A549 (cell line): ENCODE measurements at regions not wholly inside any gene's neighbourhood (a gene's known extent, or its start where the extent isn't known, plus 50 kb on each side); places are given as distances from the start of the nearest gene placed in this dataset.

Experiments
- ATAC-seq, 2 experiments: fragments of 200-7000 bp in 1 of 2; fragments of >200 bp in 1 of 2; cut with Nextera tagmentation in 1 of 2; cut with Tn5 transposase in 1 of 2; 3 replicates each; pipeline versions ENCODE4 v1.8.0 to v1.9.1; 2018 to 2020; ENCODE audit warnings: mild to moderate bottlenecking in 1 of 2, moderate library complexity in 1 of 2
- CTCF ChIA-PET: fragments of 300-600 bp; sonication (Branson Sonifier 250); formaldehyde crosslinking; extraction: SDS; loops from one replicate; lab custom pipeline; 2021; ENCODE audit warnings: antibody characterized with exemption, inconsistent platforms; lab: Yijun Ruan, JAX
- POLR2A ChIA-PET: fragments of 350-600 bp; formaldehyde crosslinking; extraction: SDS; loops from one replicate; lab custom pipeline; 2021; ENCODE audit warnings: antibody characterized with exemption, inconsistent platforms; lab: Yijun Ruan, JAX
- DNase-seq, 2 experiments: peaks; one replicate each; pipeline versions ENCODE4 v3.0.0 to v3.0.0-alpha.2; 2011 to 2016; ENCODE audit warnings: low read depth in 1 of 2, low spot score in 1 of 2
- FAIRE-seq: peaks from 2 replicates; lab custom pipeline; 2011; peaks lifted over from hg19 to GRCh38; lab: Jason Lieb, UNC
- H3K27ac ChIP-seq, 2 experiments: fragments of >200 bp; sonication (Bioruptor Twin); formaldehyde crosslinking; 3 replicates each; pipeline ENCODE4 v1.5.1; 2016 to 2017
- H3K4me1 ChIP-seq: fragments of >200 bp; sonication (Bioruptor Twin); formaldehyde crosslinking; 3 replicates; pipeline ENCODE4 v1.6.1; 2016
- H3K4me2 ChIP-seq: fragments of >200 bp; sonication (Bioruptor Twin); formaldehyde crosslinking; 3 replicates; pipeline ENCODE4 v1.6.1; 2016
- H3K4me3 ChIP-seq: fragments of >200 bp; sonication (Bioruptor Twin); formaldehyde crosslinking; 3 replicates; pipeline ENCODE4 v1.5.1; 2016
- H3K9me3 ChIP-seq: fragments of >200 bp; sonication (Bioruptor Twin); formaldehyde crosslinking; 3 replicates; pipeline ENCODE4 v1.6.1; 2016
- BHLHE40 ChIP-seq: IDR thresholded peaks from 2 replicates; pipeline ENCODE4 v1.6.1; 2012; ENCODE audit warnings: low read depth, low read length, inconsistent platforms
- CEBPB ChIP-seq, 2 experiments: fragments of >200 bp in 1 of 2; sonication (Bioruptor Twin) in 1 of 2; formaldehyde crosslinking in 1 of 2; IDR thresholded peaks; 2 replicates each; pipeline ENCODE4 v1.6.1; 2012 to 2016
- CHD2 ChIP-seq: fragments of 150-350 bp; IDR thresholded peaks from 2 replicates; pipeline ENCODE4 v1.6.1; 2014; ENCODE audit warnings: low read length; ENCODE audit not compliant: partially characterized antibody
- CHD4 ChIP-seq: fragments of 200-600 bp; sonication (generic); IDR thresholded peaks from 2 replicates; pipeline ENCODE4 v1.6.1; 2016; ENCODE audit warnings: antibody characterized with exemption, mild to moderate bottlenecking, borderline replicate concordance
- FOSB ChIP-seq: fragments of 250-450 bp; sonication (Bioruptor Pico); IDR thresholded peaks from 2 replicates; pipeline ENCODE4 v1.5.0; 2020; ENCODE audit warnings: mild to moderate bottlenecking, moderate library complexity
- GATA3 ChIP-seq: IDR thresholded peaks from 2 replicates; pipeline ENCODE4 v1.6.1; 2012; ENCODE audit warnings: borderline replicate concordance
- HEYL ChIP-seq: fragments of 250-450 bp; sonication (Bioruptor Pico); IDR thresholded peaks from 2 replicates; pipeline ENCODE4 v1.8.0; 2021; ENCODE audit warnings: mild to moderate bottlenecking, moderate library complexity
- HOXB13 ChIP-seq: fragments of 250-450 bp; sonication (Bioruptor Pico); IDR thresholded peaks from 2 replicates; pipeline ENCODE4 v1.5.0; 2020; ENCODE audit warnings: low read depth, mild to moderate bottlenecking, moderate library complexity
- JUN ChIP-seq, 2 experiments: fragments of >200 bp; sonication (Bioruptor Twin); formaldehyde crosslinking; IDR thresholded peaks; 2 replicates in 1 of 2; 3 replicates in 1 of 2; pipeline ENCODE4 v1.6.1; 2016 to 2017
- KDM1A ChIP-seq: fragments of 200-600 bp; sonication (generic); IDR thresholded peaks from 2 replicates; pipeline ENCODE4 v1.6.1; 2016; ENCODE audit warnings: low read depth, mild to moderate bottlenecking
- MAFK ChIP-seq: fragments of 450-650 bp; IDR thresholded peaks from 2 replicates; pipeline ENCODE4 v1.6.1; 2014; ENCODE audit not compliant: partially characterized antibody
- MAZ ChIP-seq: fragments of 150-350 bp; IDR thresholded peaks from 2 replicates; pipeline ENCODE4 v1.6.1; 2014; ENCODE audit warnings: antibody characterized with exemption, low read depth, low read length, borderline replicate concordance
- RCOR1 ChIP-seq: fragments of 150-350 bp; IDR thresholded peaks from 2 replicates; pipeline ENCODE4 v1.6.1; 2014; ENCODE audit warnings: antibody characterized with exemption, low read length, low read depth
- RFX5 ChIP-seq: fragments of 450-650 bp; IDR thresholded peaks from 2 replicates; pipeline ENCODE4 v1.7.1; 2014; ENCODE audit warnings: antibody characterized with exemption, mild to moderate bottlenecking, moderate library complexity
- TFCP2L1 ChIP-seq: fragments of 250-450 bp; sonication (Bioruptor Pico); IDR thresholded peaks from 2 replicates; pipeline ENCODE4 v1.5.0; 2021; ENCODE audit warnings: mild to moderate bottlenecking
- ZFP36 ChIP-seq: fragments of 450-650 bp; IDR thresholded peaks from 2 replicates; pipeline ENCODE4 v1.6.1; 2014; ENCODE audit warnings: borderline replicate concordance; ENCODE audit not compliant: partially characterized antibody
- ZNF302 ChIP-seq: fragments of 250-450 bp; sonication (Bioruptor Pico); IDR thresholded peaks from 2 replicates; pipeline ENCODE4 v1.9.0; 2021; ENCODE audit warnings: inconsistent platforms, mild to moderate bottlenecking, moderate library complexity
- ZSCAN20 ChIP-seq: fragments of 250-450 bp; sonication (Bioruptor Pico); IDR thresholded peaks from 2 replicates; pipeline ENCODE4 v1.8.0; 2022; ENCODE audit warnings: mild to moderate bottlenecking, moderate library complexity
- WGBS: methylation state at CpG from one replicate; pipeline ENCODE4 v1.1.6; 2017; ENCODE audit errors: missing lambda C conversion rate; 5-methylcytosine and 5-hydroxymethylcytosine counted together
- TF ChIP-seq, protein P1 (sequence below): fragments of >200 bp; sonication (Bioruptor Twin); formaldehyde crosslinking; IDR thresholded peaks from 2 replicates; pipeline ENCODE4 v1.6.1; 2016
- TF ChIP-seq, protein P2 (sequence below): fragments of 450-650 bp; IDR thresholded peaks from 2 replicates; pipeline ENCODE4 v1.6.1; 2014; ENCODE audit warnings: antibody characterized with exemption
- TF ChIP-seq, protein P3 (sequence below): IDR thresholded peaks from 2 replicates; pipeline ENCODE4 v1.6.1; 2012; ENCODE audit warnings: low read depth, borderline replicate concordance
- TF ChIP-seq, protein P4 (sequence below): fragments of 150-350 bp; IDR thresholded peaks from 2 replicates; pipeline ENCODE4 v1.6.1; 2014; ENCODE audit warnings: low read depth, mild to moderate bottlenecking, low read length
- TF ChIP-seq, protein P5 (sequence below): fragments of 200-600 bp; sonication (generic); IDR thresholded peaks from 2 replicates; pipeline ENCODE4 v1.6.1; 2016; ENCODE audit warnings: antibody characterized with exemption, mild to moderate bottlenecking, moderate library complexity
- TF ChIP-seq, protein P6 (sequence below): IDR thresholded peaks from 2 replicates; pipeline ENCODE4 v1.6.1; 2012
- TF ChIP-seq, protein P7 (sequence below): fragments of 250-450 bp; sonication (Bioruptor Pico); IDR thresholded peaks from 2 replicates; pipeline ENCODE4 v1.5.0; 2021; ENCODE audit warnings: mild to moderate bottlenecking, moderate library complexity, borderline replicate concordance

DNA sequence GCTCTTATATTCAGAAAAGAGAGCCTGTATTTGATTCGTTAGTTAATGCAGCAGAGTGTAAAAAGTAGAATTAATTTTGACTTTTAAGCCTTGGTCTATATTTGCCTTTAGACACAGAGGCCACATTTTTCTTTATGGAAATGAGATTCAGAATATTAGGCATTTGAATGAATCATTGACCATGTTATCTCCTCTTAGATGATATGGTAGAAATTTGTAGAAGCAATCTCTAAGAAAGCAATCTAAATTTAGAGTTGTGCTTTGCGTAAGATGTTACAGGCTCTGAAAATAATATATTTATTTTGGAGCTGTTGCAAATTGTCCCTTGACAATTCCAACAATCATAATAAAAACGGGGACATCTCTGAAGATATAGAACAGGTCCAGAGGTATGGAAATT, 68.3 kb upstream of the ST6GAL2 start (continued):
- no peak for TF ChIP-seq RFX5
- TF ChIP-seq, protein P1, sequence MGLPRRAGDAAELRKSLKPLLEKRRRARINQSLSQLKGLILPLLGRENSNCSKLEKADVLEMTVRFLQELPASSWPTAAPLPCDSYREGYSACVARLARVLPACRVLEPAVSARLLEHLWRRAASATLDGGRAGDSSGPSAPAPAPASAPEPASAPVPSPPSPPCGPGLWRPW, result no peak
- TF ChIP-seq, protein P2, sequence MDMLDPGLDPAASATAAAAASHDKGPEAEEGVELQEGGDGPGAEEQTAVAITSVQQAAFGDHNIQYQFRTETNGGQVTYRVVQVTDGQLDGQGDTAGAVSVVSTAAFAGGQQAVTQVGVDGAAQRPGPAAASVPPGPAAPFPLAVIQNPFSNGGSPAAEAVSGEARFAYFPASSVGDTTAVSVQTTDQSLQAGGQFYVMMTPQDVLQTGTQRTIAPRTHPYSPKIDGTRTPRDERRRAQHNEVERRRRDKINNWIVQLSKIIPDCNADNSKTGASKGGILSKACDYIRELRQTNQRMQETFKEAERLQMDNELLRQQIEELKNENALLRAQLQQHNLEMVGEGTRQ, result no peak

DNA sequence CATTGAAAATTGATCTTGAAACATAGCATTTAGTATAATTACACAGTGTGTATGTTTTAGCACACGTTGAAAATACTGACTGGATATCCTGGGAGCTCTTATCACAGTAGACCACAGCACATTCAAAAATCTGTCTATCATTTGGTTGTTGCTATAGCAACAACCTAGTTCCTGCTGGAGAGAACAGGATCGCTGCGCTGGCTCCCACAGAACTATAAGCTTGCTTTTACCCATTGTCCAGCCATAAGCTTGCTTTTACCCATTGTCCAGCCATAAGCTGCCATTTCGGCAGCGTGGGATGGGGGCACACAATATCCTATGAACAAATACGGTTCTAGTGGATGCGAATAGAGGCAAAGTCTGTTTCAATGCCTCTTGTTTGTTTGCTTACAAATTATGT, 70.4 kb upstream of the ST6GAL2 start:
- no peak for ATAC-seq
- CTCF ChIA-PET, result no interaction called here
- no peak for DNase-seq
- POLR2A ChIA-PET, result no interaction called here
- no peak for FAIRE-seq
- 86% methylated on average over 7 of the region's 7 CpGs for WGBS
- Histone ChIP-seq H3K4me2 (no peak overlapping the region), H3K9me3 (no peaks in the 10 kb centered on the region; the same call in 2 of the 3 replicates), H3K27ac (no peak overlapping the region), H3K4me1 (peaks cover 5% of the 10 kb centered on the region; the same call in 1 of the 3 replicates), H3K4me3 (no peak overlapping the region)
- no peak for TF ChIP-seq RCOR1
- TF ChIP-seq CEBPB (IDR thresholded peaks at IDR 0.05), result no peak
- no peak for TF ChIP-seq TFCP2L1
- no peak for TF ChIP-seq HEYL
- no peak for TF ChIP-seq BHLHE40
- TF ChIP-seq MAFK, result no peak
- TF ChIP-seq, protein P3, sequence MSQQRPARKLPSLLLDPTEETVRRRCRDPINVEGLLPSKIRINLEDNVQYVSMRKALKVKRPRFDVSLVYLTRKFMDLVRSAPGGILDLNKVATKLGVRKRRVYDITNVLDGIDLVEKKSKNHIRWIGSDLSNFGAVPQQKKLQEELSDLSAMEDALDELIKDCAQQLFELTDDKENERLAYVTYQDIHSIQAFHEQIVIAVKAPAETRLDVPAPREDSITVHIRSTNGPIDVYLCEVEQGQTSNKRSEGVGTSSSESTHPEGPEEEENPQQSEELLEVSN, result no peak
- TF ChIP-seq, protein P4, sequence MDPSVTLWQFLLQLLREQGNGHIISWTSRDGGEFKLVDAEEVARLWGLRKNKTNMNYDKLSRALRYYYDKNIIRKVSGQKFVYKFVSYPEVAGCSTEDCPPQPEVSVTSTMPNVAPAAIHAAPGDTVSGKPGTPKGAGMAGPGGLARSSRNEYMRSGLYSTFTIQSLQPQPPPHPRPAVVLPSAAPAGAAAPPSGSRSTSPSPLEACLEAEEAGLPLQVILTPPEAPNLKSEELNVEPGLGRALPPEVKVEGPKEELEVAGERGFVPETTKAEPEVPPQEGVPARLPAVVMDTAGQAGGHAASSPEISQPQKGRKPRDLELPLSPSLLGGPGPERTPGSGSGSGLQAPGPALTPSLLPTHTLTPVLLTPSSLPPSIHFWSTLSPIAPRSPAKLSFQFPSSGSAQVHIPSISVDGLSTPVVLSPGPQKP, result no peak
- TF ChIP-seq ZSCAN20 (CRISPR knock-in tag), result no peak
- TF ChIP-seq CHD2, result no peak

DNA sequence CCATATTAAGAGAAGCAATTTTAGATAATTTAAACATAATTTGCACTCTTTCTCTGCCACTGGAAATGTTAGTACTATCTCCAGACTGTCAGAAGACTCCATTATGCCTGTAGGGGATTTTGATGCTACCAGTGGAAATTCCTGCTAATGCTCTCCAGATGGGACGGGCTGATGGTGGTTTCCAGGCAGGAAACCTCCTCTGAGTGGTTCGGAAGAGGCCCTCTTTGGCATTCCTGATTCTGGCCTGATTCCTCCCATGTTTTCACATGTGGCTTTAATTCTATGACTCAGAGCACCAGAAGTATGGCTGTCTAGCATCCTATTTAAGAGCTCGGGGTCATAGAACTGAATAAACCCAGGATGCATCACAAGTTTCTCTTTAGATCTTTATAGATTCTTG, 70.9 kb upstream of the ST6GAL2 start:
- POLR2A ChIA-PET, result no interaction called here
- DNase-seq (no peak), FAIRE-seq (no peak), ATAC-seq (no peak)
- no peak overlapping the region for H3K27ac ChIP-seq
- H3K4me1 ChIP-seq, result peaks cover 5% of the 10 kb centered on the region; the same call in 1 of the 3 replicates
- no peaks in the 10 kb centered on the region for H3K9me3 ChIP-seq
- TF ChIP-seq, protein P5, sequence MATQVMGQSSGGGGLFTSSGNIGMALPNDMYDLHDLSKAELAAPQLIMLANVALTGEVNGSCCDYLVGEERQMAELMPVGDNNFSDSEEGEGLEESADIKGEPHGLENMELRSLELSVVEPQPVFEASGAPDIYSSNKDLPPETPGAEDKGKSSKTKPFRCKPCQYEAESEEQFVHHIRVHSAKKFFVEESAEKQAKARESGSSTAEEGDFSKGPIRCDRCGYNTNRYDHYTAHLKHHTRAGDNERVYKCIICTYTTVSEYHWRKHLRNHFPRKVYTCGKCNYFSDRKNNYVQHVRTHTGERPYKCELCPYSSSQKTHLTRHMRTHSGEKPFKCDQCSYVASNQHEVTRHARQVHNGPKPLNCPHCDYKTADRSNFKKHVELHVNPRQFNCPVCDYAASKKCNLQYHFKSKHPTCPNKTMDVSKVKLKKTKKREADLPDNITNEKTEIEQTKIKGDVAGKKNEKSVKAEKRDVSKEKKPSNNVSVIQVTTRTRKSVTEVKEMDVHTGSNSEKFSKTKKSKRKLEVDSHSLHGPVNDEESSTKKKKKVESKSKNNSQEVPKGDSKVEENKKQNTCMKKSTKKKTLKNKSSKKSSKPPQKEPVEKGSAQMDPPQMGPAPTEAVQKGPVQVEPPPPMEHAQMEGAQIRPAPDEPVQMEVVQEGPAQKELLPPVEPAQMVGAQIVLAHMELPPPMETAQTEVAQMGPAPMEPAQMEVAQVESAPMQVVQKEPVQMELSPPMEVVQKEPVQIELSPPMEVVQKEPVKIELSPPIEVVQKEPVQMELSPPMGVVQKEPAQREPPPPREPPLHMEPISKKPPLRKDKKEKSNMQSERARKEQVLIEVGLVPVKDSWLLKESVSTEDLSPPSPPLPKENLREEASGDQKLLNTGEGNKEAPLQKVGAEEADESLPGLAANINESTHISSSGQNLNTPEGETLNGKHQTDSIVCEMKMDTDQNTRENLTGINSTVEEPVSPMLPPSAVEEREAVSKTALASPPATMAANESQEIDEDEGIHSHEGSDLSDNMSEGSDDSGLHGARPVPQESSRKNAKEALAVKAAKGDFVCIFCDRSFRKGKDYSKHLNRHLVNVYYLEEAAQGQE, result no peak
- TF ChIP-seq, protein P6, sequence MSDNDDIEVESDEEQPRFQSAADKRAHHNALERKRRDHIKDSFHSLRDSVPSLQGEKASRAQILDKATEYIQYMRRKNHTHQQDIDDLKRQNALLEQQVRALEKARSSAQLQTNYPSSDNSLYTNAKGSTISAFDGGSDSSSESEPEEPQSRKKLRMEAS, result no peak
- no peak for TF ChIP-seq HOXB13
- TF ChIP-seq JUN (IDR thresholded peaks at IDR 0.05), result no peak
- TF ChIP-seq ZNF302 (CRISPR knock-in tag), result no peak
- no peak for TF ChIP-seq GATA3
- TF ChIP-seq RCOR1, result no peak
- TF ChIP-seq, protein P7, sequence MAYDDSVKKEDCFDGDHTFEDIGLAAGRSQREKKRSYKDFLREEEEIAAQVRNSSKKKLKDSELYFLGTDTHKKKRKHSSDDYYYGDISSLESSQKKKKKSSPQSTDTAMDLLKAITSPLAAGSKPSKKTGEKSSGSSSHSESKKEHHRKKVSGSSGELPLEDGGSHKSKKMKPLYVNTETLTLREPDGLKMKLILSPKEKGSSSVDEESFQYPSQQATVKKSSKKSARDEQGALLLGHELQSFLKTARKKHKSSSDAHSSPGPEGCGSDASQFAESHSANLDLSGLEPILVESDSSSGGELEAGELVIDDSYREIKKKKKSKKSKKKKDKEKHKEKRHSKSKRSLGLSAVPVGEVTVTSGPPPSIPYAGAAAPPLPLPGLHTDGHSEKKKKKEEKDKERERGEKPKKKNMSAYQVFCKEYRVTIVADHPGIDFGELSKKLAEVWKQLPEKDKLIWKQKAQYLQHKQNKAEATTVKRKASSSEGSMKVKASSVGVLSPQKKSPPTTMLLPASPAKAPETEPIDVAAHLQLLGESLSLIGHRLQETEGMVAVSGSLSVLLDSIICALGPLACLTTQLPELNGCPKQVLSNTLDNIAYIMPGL, result no peak
- TF ChIP-seq, protein P2, result no peak
- TF ChIP-seq ZFP36, result no peak
- TF ChIP-seq KDM1A, result no peak
- TF ChIP-seq HEYL, result no peak
- TF ChIP-seq MAFK, result no peak
- no peak for TF ChIP-seq FOSB (CRISPR knock-in tag)
- no peak for TF ChIP-seq MAZ
- TF ChIP-seq CHD4, result no peak
- no peak overlapping the region for H3K4me2 ChIP-seq
- 60% methylated on average over 3 of the region's 3 CpGs for WGBS
- CTCF ChIA-PET, result no interaction called here
- H3K4me3 ChIP-seq, result no peak overlapping the region
